Prostate gland (tissue), 2 donors: ENCODE measurements at regions not wholly inside any gene's neighbourhood (a gene's known extent, or its start where the extent isn't known, plus 50 kb on each side); places are given as distances from the start of the nearest gene placed in this dataset.

Experiments used
- DNase-seq: peaks from one replicate; pipeline ENCODE4 v3.0.0-alpha.2; 2019; ENCODE audit warnings: low spot score
- H3K27ac ChIP-seq, 2 donors: fragments of 200-600 bp; sonication (generic); 2 replicates each; pipeline ENCODE4 v1.5.1; 2017 to 2019
- H3K27me3 ChIP-seq: fragments of 200-600 bp; sonication (generic); replicated peaks from 2 replicates; pipeline ENCODE4 v1.5.1; 2019; ENCODE audit not compliant: insufficient read depth
- H3K36me3 ChIP-seq, 2 donors: fragments of 200-600 bp; sonication (generic); 1 replicate in 1 of 2; 2 replicates in 1 of 2; pipeline versions ENCODE4 v1.5.1 to v1.8.1; 2017 to 2019
- H3K4me1 ChIP-seq: fragments of 200-600 bp; sonication (generic); replicated peaks from 2 replicates; pipeline ENCODE4 v1.5.1; 2019
- H3K4me3 ChIP-seq, 2 donors: fragments of 200-600 bp; sonication (generic); 2 replicates each; pipeline ENCODE4 v1.5.1; 2017 to 2019
- H3K9me3 ChIP-seq: fragments of 200-600 bp; sonication (generic); 2 replicates; pipeline ENCODE4 v1.5.1; 2017
- POLR2A ChIP-seq: fragments of 450-650 bp; IDR thresholded peaks from one replicate; pipeline ENCODE4 v1.6.1; 2016; ENCODE audit warnings: antibody characterized with exemption, mild to moderate bottlenecking
- POLR2AphosphoS5 ChIP-seq: sonication (generic); formaldehyde crosslinking; IDR thresholded peaks from one replicate; pipeline ENCODE4 v1.6.1; 2017; ENCODE audit warnings: antibody characterized with exemption
- WGBS: methylation state at CpG from one replicate; pipeline ENCODE4 v1.1.5; 2018; 5-methylcytosine and 5-hydroxymethylcytosine counted together
- intact Hi-C: fragments of 100-400 bp; cut with DNase I; formaldehyde crosslinking; loops from one replicate; pipeline ENCODE4 v1.14.2; 2022
- TF ChIP-seq, protein P1 (sequence below), 4 experiments: fragments of 200-600 bp in 2 of 4; fragments of 450-650 bp in 2 of 4; sonication (generic) in 2 of 4; IDR thresholded peaks; 1 replicate in 3 of 4; 2 replicates in 1 of 4; pipeline ENCODE4 v1.5.1; 2016 to 2019; ENCODE audit warnings: antibody characterized with exemption in 4 of 4, mild to moderate bottlenecking in 2 of 4, moderate library complexity in 2 of 4

- Histone ChIP-seq H3K27ac (no peak overlapping the region), H3K4me1 (no peaks in the 10 kb centered on the region), H3K27me3 (no peaks in the 10 kb centered on the region), H3K36me3 (no peaks in the 10 kb centered on the region), H3K9me3 (no peaks in the 10 kb centered on the region), H3K4me3 (no peak overlapping the region)
- intact Hi-C loops = no loop called here
- no peak for DNase-seq
- 91% methylated on average over 7 of the region's 7 CpGs for WGBS
- TF ChIP-seq, protein P1, sequence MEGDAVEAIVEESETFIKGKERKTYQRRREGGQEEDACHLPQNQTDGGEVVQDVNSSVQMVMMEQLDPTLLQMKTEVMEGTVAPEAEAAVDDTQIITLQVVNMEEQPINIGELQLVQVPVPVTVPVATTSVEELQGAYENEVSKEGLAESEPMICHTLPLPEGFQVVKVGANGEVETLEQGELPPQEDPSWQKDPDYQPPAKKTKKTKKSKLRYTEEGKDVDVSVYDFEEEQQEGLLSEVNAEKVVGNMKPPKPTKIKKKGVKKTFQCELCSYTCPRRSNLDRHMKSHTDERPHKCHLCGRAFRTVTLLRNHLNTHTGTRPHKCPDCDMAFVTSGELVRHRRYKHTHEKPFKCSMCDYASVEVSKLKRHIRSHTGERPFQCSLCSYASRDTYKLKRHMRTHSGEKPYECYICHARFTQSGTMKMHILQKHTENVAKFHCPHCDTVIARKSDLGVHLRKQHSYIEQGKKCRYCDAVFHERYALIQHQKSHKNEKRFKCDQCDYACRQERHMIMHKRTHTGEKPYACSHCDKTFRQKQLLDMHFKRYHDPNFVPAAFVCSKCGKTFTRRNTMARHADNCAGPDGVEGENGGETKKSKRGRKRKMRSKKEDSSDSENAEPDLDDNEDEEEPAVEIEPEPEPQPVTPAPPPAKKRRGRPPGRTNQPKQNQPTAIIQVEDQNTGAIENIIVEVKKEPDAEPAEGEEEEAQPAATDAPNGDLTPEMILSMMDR (IDR thresholded peaks at IDR 0.05) = no peak
- TF ChIP-seq POLR2A (no peak), POLR2AphosphoS5 (no peak)
Measured at GRCh38 chr7:25643770-25644394, 415.6 kb upstream of the NPVF start.

- no peaks in the 10 kb centered on the region for H3K9me3 ChIP-seq
- no peak overlapping the region for H3K4me3 ChIP-seq
- no peaks in the 10 kb centered on the region for H3K36me3 ChIP-seq
- 93% methylated on average over 6 of the region's 6 CpGs for WGBS
- DNase-seq = no peak
- H3K4me1 ChIP-seq = no peaks in the 10 kb centered on the region
- intact Hi-C loops = no loop called here
- H3K27ac ChIP-seq = no peak overlapping the region
- TF ChIP-seq, protein P1 (IDR thresholded peaks at IDR 0.05) = no peak
- TF ChIP-seq POLR2AphosphoS5 = no peak
- TF ChIP-seq POLR2A = no peak
- no peaks in the 10 kb centered on the region for H3K27me3 ChIP-seq
Measured at GRCh38 chr7:25646726-25647413, 418.6 kb upstream of the NPVF start.

GRCh38 chr7:25647872-25648271 is 419.6 kb upstream of the NPVF start:
- no peaks in the 10 kb centered on the region for H3K36me3 ChIP-seq
- H3K27ac ChIP-seq = no peak overlapping the region
- no peak overlapping the region for H3K4me3 ChIP-seq
- no peaks in the 10 kb centered on the region for H3K4me1 ChIP-seq
- WGBS = 46% methylated on average over 2 of the region's 2 CpGs
- no peaks in the 10 kb centered on the region for H3K9me3 ChIP-seq
- no peak for DNase-seq
- intact Hi-C loops = no loop called here
- TF ChIP-seq, protein P1 (IDR thresholded peaks at IDR 0.05) = no peak
- TF ChIP-seq POLR2AphosphoS5 (no peak), POLR2A (no peak)
- H3K27me3 ChIP-seq = no peaks in the 10 kb centered on the region

- H3K27ac ChIP-seq = no peak overlapping the region
- H3K4me1 ChIP-seq = no peaks in the 10 kb centered on the region
- H3K4me3 ChIP-seq = no peak overlapping the region
- no peak for DNase-seq
- no peaks in the 10 kb centered on the region for H3K27me3 ChIP-seq
- TF ChIP-seq POLR2A = no peak
- no peaks in the 10 kb centered on the region for H3K36me3 ChIP-seq
- H3K9me3 ChIP-seq = no peaks in the 10 kb centered on the region
- intact Hi-C loops = no loop called here
- 64% methylated on average over 1 of the region's 1 CpG for WGBS
Measured at GRCh38 chr7:25652366-25652765, 424.1 kb upstream of the NPVF start.

DNA sequence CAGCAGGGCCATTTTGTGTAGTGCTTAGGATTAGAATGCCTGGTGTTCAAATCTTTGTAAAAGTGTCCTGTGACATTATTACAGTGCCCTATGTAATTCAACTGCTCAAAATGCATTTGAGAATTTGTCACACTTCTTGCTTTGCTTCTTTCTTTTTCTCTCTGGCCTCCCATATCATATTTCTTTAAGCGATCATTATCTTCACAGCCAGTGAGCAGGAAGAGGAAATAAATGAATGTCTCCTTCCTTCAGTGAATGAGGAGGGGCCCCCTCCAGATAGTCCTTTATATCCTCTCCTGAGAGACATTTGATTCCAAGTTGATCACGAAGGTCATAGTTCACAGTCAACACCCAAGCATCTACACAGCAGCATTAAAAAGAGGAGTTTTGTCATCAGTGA is 425.1 kb upstream of the NPVF start:
- no peak overlapping the region for H3K27ac ChIP-seq
- H3K9me3 ChIP-seq = no peaks in the 10 kb centered on the region
- H3K4me1 ChIP-seq = no peaks in the 10 kb centered on the region
- 75% methylated on average over 2 of the region's 2 CpGs for WGBS
- H3K4me3 ChIP-seq = no peak overlapping the region
- no peaks in the 10 kb centered on the region for H3K36me3 ChIP-seq
- TF ChIP-seq, protein P1 (IDR thresholded peaks at IDR 0.05) = no peak
- TF ChIP-seq POLR2AphosphoS5 (no peak), POLR2A (no peak)
- H3K27me3 ChIP-seq = no peaks in the 10 kb centered on the region
- DNase-seq = no peak
- intact Hi-C loops = no loop called here
